MCF 10A (cell line): ENCODE measurements at regions not wholly inside any gene's neighbourhood (a gene's known extent, or its start where the extent isn't known, plus 50 kb on each side); places are given as distances from the start of the nearest gene placed in this dataset.

ENCODE experiments used
- BruUV-seq: library from RNA; stranded (reverse); fragments of 400-500 nt; replicated peaks from 2 replicates; lab custom pipeline; 2021; lab: Mats Ljungman, UMichigan
- CTCF ChIA-PET: fragments of 300-600 bp; sonication (Branson Sonifier 250); formaldehyde crosslinking; extraction: SDS; loops from one replicate; lab custom pipeline; 2021; ENCODE audit warnings: antibody characterized with exemption, inconsistent platforms; lab: Yijun Ruan, JAX
- POLR2A ChIA-PET: fragments of 300-600, 350-650 bp; sonication (Branson Sonifier 250); formaldehyde crosslinking; extraction: SDS; loops from one replicate; lab custom pipeline; 2020; ENCODE audit warnings: antibody characterized with exemption, inconsistent platforms; lab: Yijun Ruan, JAX
- DNase-seq: peaks from one replicate; pipeline ENCODE4 v3.0.0-alpha.2; 2018; ENCODE audit not compliant: unreplicated experiment
- H3K27ac Mint-ChIP-seq: one replicate; pipeline ENCODE4 v1.8.0; 2022; ENCODE audit warnings: mild to moderate bottlenecking, low read depth, mixed read lengths; ENCODE audit not compliant: unreplicated experiment
- H3K27me3 Mint-ChIP-seq: one replicate; pipeline ENCODE4 v1.8.0; 2022; ENCODE audit warnings: mixed read lengths; ENCODE audit not compliant: insufficient read depth, unreplicated experiment
- H3K36me3 Mint-ChIP-seq: one replicate; pipeline ENCODE4 v1.8.0; 2022; ENCODE audit warnings: mild to moderate bottlenecking, moderate library complexity, mixed read lengths; ENCODE audit not compliant: insufficient read depth, unreplicated experiment
- H3K4me1 Mint-ChIP-seq: one replicate; pipeline ENCODE4 v1.8.0; 2022; ENCODE audit warnings: mixed read lengths; ENCODE audit not compliant: insufficient read depth, unreplicated experiment
- H3K4me3 Mint-ChIP-seq: one replicate; pipeline ENCODE4 v1.8.0; 2022; ENCODE audit warnings: mild to moderate bottlenecking, moderate library complexity, mixed read lengths; ENCODE audit not compliant: unreplicated experiment
- H3K9me3 Mint-ChIP-seq: one replicate; pipeline ENCODE4 v1.8.0; 2022; ENCODE audit warnings: mixed read lengths; ENCODE audit not compliant: unreplicated experiment
- intact Hi-C: fragments of 100-400 bp; cut with micrococcal nuclease; formaldehyde crosslinking; loops from 2 replicates; pipeline ENCODE4 v1.14.1; 2022
- TF ChIP-seq, protein P1 (sequence below): fragments of 200-600 bp; IDR thresholded peaks from one replicate; pipeline ENCODE4 v1.8.0; 2022; ENCODE audit warnings: antibody characterized with exemption, mild to moderate bottlenecking; ENCODE audit not compliant: unreplicated experiment

DNA sequence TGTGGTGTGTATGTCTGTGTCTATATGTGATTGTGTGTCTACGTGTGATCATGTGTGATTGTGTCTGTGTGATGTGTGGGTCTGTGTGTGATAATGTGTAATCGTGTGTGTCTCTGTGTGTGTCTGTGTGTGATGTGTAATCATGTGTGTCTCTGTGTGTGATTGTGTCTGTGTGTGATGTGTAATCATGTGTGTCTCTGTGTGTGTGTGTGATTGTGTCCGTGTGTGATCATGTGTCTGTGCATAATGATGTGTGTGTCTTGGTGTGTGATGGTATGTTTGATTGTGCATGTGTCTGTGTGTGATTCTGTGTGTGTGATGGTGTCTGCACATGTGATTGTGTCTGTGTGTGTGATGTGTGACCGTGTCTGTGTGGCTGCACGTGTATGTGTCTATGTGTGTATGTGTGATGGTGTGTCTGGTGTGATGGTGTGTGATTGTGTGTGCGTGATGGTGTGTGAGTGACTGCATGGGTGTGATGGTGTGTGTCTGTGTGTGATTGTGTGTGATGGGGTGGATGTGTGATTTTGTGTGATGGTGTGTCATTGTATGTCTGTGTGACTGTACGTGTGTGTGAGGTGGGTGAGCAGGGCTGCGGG is 78.9 kb downstream of the RTP5 start:
- POLR2A ChIA-PET, result no interaction called here
- peaks cover 8% of the 10 kb centered on the region for H3K9me3 Mint-ChIP-seq
- no peaks in the 10 kb centered on the region for H3K4me1 Mint-ChIP-seq
- intact Hi-C loops, result no loop called here
- no peak overlapping the region for H3K4me3 Mint-ChIP-seq
- peaks cover 20% of the 10 kb centered on the region for H3K27me3 Mint-ChIP-seq
- BruUV-seq, result no TSS peak
- no peak for DNase-seq
- H3K27ac Mint-ChIP-seq, result no peak overlapping the region
- CTCF ChIA-PET, result no interaction called here
- TF ChIP-seq, protein P1, sequence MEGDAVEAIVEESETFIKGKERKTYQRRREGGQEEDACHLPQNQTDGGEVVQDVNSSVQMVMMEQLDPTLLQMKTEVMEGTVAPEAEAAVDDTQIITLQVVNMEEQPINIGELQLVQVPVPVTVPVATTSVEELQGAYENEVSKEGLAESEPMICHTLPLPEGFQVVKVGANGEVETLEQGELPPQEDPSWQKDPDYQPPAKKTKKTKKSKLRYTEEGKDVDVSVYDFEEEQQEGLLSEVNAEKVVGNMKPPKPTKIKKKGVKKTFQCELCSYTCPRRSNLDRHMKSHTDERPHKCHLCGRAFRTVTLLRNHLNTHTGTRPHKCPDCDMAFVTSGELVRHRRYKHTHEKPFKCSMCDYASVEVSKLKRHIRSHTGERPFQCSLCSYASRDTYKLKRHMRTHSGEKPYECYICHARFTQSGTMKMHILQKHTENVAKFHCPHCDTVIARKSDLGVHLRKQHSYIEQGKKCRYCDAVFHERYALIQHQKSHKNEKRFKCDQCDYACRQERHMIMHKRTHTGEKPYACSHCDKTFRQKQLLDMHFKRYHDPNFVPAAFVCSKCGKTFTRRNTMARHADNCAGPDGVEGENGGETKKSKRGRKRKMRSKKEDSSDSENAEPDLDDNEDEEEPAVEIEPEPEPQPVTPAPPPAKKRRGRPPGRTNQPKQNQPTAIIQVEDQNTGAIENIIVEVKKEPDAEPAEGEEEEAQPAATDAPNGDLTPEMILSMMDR, result no peak
- no peaks in the 10 kb centered on the region for H3K36me3 Mint-ChIP-seq

DNA sequence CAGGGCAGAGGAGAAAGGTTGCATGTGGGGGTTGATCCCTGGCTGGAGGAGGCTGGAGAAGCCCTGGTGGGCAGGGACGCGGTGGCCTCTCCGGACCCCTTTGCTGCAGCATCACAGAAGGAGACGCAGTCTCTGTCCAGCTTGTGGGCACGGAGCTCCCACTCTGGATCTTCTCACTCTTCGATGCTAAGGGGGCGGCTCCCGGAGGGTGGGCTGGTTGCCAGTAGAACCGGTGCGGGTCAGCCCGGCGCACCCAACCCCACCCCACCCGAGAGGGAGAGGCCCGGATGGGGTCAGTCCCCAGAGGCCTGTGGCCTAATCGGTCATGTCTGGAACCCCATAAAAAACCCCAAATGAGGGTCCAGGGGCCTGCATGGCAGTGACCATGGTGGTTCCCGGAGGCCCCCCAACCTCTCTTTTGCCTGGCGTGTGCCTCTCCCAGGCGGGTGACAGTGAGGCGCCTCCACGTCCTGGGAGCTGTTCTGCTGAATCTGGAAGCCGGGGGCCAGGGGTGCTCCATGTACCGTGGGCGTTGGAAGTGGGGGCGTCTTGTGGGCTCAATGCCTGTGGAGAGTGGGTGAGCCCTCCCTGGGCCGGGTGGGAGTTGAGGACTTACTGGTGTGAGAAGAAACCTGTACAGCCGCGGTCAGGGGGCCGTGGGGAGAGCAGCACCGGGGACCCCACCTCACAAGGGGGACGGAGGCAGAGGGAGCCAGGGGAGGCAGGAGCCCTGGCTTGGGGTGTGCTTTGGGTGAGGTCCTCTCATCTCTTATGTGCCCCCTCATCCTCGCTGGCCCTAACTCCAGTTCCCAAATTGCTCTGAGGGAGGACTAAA is 79.6 kb downstream of the RTP5 start:
- Mint-ChIP-seq H3K27me3 (peaks cover 18% of the 10 kb centered on the region), H3K27ac (no peak overlapping the region), H3K4me1 (no peaks in the 10 kb centered on the region), H3K9me3 (peaks cover 8% of the 10 kb centered on the region), H3K36me3 (no peaks in the 10 kb centered on the region), H3K4me3 (no peak overlapping the region)
- ChIA-PET POLR2A (no interaction called here), CTCF (no interaction called here)
- no peak for DNase-seq
- intact Hi-C loops, result no loop called here
- no TSS peak for BruUV-seq
- TF ChIP-seq, protein P1, result no peak

DNA sequence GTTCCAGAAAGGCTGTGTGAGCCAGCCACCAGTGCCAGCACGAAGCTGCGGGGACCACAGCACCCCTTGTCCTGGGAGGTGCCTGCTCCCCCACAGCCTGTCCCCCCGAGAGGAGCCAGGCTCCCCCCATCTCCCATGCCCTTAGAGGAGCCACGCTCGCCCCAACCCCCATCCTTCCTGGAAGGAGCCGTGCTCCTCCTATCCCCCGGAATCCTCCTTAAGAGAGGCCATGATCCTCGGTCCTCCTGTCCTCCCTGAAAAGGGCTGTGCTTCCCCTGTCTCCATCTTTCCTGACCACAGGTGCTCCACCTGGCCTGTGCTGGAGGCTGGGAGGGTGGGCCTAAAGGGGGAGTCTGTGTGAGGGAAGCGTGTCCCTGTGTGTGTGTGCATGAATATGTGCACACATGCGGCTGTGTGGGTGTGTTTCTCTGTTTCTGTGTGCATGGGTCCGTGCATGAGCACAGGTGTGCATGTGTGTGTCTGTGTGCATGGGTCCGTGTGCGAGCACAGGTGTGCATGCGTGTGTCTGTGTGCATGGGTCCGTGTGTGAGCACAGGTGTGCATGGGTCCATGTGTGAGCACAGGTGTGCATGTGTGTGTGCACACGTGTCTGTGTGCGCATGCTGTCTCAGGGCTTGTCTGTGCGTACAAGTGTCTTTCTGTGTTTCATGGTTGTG is 80.3 kb downstream of the RTP5 start:
- no peak for DNase-seq
- Mint-ChIP-seq H3K27me3 (peaks cover 25% of the 10 kb centered on the region), H3K4me1 (no peaks in the 10 kb centered on the region), H3K9me3 (peaks cover 8% of the 10 kb centered on the region), H3K36me3 (no peaks in the 10 kb centered on the region), H3K27ac (no peak overlapping the region), H3K4me3 (no peak overlapping the region)
- POLR2A ChIA-PET, result no interaction called here
- intact Hi-C loops, result loop anchor here (5.0 kb wide), 1 partner anchor 137 kb away; no protein-coding TSS in a partner anchor
- BruUV-seq, result no TSS peak
- CTCF ChIA-PET, result no interaction called here
- TF ChIP-seq, protein P1, result no peak
